Esophagus squamous epithelium (tissue), 4 donors: ENCODE measurements at regions not wholly inside any gene's neighbourhood (a gene's known extent, or its start where the extent isn't known, plus 50 kb on each side); places are given as distances from the start of the nearest gene placed in this dataset.

ENCODE experiments used
- POLR2A ChIP-seq, 4 donors: fragments of 450-650 bp; IDR thresholded peaks; one replicate each; pipeline ENCODE4 v1.6.1; 2017; ENCODE audit warnings: antibody characterized with exemption in 4 of 4, mild to moderate bottlenecking in 4 of 4, moderate library complexity in 3 of 4
- TF ChIP-seq, protein P1 (sequence below), 6 experiments: fragments of 450-650 bp in 4 of 6; fragments of 200-600 bp in 2 of 6; sonication (generic) in 2 of 6; IDR thresholded peaks; one replicate each; pipeline ENCODE4 v1.5.1; 2016 to 2019; ENCODE audit warnings: antibody characterized with exemption in 6 of 6, mild to moderate bottlenecking in 4 of 6, moderate library complexity in 4 of 6

DNA sequence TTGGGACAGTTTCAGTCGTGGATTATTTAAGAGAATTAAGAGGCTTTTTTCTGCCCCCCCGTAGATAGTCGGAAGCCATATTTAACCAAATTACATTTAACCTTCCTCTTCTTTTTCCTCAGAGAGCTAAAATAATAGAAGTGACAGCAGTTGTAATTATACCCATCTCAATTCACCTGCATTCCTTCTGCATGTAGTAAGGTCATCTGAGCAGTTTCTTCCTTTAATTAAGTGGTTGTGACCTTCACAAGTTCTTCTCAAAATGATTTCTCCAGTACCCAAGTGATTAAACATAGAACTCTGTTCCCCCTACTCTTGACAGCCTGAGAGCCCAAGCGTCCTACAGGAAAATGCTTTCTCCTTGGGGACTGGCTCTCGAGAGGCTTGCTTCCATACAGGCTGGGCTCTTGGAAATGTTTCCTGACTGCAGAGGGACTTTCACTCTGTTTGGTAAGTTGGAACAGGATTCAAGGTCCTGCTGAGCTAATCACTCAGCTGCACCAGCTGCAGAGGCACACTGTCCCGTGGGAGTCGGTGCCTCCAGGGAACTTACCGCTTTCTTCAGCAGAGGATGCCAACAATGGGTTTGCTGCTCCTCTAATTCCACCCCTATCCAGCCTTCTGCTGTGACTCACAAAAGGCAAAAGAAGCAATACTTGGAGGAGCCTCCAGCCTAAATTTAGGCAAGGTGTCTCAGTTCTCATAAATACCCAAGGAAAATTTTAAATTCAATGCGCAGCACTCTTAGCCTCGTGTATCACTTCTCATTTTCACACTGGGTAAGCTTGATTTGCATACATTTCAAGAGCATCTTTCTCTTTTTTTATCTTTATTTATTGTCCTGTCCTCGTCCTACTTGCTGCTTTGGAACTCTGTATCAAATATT, 414.9 kb downstream of the KIF16B start:
- TF ChIP-seq, protein P1, sequence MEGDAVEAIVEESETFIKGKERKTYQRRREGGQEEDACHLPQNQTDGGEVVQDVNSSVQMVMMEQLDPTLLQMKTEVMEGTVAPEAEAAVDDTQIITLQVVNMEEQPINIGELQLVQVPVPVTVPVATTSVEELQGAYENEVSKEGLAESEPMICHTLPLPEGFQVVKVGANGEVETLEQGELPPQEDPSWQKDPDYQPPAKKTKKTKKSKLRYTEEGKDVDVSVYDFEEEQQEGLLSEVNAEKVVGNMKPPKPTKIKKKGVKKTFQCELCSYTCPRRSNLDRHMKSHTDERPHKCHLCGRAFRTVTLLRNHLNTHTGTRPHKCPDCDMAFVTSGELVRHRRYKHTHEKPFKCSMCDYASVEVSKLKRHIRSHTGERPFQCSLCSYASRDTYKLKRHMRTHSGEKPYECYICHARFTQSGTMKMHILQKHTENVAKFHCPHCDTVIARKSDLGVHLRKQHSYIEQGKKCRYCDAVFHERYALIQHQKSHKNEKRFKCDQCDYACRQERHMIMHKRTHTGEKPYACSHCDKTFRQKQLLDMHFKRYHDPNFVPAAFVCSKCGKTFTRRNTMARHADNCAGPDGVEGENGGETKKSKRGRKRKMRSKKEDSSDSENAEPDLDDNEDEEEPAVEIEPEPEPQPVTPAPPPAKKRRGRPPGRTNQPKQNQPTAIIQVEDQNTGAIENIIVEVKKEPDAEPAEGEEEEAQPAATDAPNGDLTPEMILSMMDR (IDR thresholded peaks at IDR 0.05), result no peak
- no peak for TF ChIP-seq POLR2A (IDR thresholded peaks at IDR 0.05)
